CD1c-positive myeloid dendritic cell (primary cell): ENCODE measurements at regions not wholly inside any gene's neighbourhood (a gene's known extent, or its start where the extent isn't known, plus 50 kb on each side); places are given as distances from the start of the nearest gene placed in this dataset.

Source experiments
- DNase-seq: peaks from one replicate; pipeline ENCODE4 v3.0.0-alpha.2; 2016; ENCODE audit errors: extremely low spot score

GRCh38 chr1:184919892-184920291 is 54.4 kb downstream of the NIBAN1 start:
- peak; percentile 60 for DNase-seq

GRCh38 chr1:184915463-184916090 is 58.7 kb downstream of the NIBAN1 start:
- no peak for DNase-seq

- DNase-seq = no peak
Measured at GRCh38 chr1:184914149-184914548, 60.2 kb downstream of the NIBAN1 start.

- DNase-seq = no peak
Measured at GRCh38 chr1:184912392-184912791, 61.9 kb downstream of the NIBAN1 start.

GRCh38 chr1:184911830-184912229 is 62.5 kb downstream of the NIBAN1 start:
- no peak for DNase-seq

- no peak for DNase-seq
Measured at GRCh38 chr1:184911103-184911745, 63.1 kb downstream of the NIBAN1 start.

GRCh38 chr1:184910691-184911091 is 63.6 kb downstream of the NIBAN1 start:
- DNase-seq = no peak

- no peak for DNase-seq
Measured at GRCh38 chr1:184910005-184910404, 64.3 kb downstream of the NIBAN1 start.

- no peak for DNase-seq
Measured at GRCh38 chr1:184909019-184909418, 65.3 kb downstream of the NIBAN1 start.

GRCh38 chr1:184908506-184908905 is 65.8 kb downstream of the NIBAN1 start:
- DNase-seq = no peak

GRCh38 chr1:184907500-184907899 is 66.8 kb downstream of the NIBAN1 start:
- DNase-seq = no peak

- peak; percentile 31 for DNase-seq
Measured at GRCh38 chr1:184906761-184907160, 67.5 kb downstream of the NIBAN1 start.

- DNase-seq = no peak
Measured at GRCh38 chr1:184905601-184906322, 68.5 kb downstream of the NIBAN1 start.

GRCh38 chr1:184903111-184903692 is 71.1 kb downstream of the NIBAN1 start:
- no peak for DNase-seq

- no peak for DNase-seq
Measured at GRCh38 chr1:184900507-184900906, 73.8 kb downstream of the NIBAN1 start.

- no peak for DNase-seq
Measured at GRCh38 chr1:184896000-184896399, 78.3 kb downstream of the NIBAN1 start.

GRCh38 chr1:184895086-184895485 is 79.2 kb downstream of the NIBAN1 start:
- no peak for DNase-seq

GRCh38 chr1:184893695-184894094 is 80.6 kb downstream of the NIBAN1 start:
- no peak for DNase-seq

GRCh38 chr1:184892116-184892515 is 82.2 kb downstream of the NIBAN1 start:
- DNase-seq = no peak

GRCh38 chr1:184891440-184891839 is 82.9 kb downstream of the NIBAN1 start:
- DNase-seq = no peak

GRCh38 chr1:184890539-184890973 is 83.8 kb downstream of the NIBAN1 start:
- DNase-seq = peak; percentile 23

- DNase-seq = no peak
Measured at GRCh38 chr1:184889902-184890301, 84.4 kb downstream of the NIBAN1 start.

- no peak for DNase-seq
Measured at GRCh38 chr1:184889166-184889565, 85.1 kb downstream of the NIBAN1 start.
